Ishikawa (cell line): ENCODE measurements at regions not wholly inside any gene's neighbourhood (a gene's known extent, or its start where the extent isn't known, plus 50 kb on each side); places are given as distances from the start of the nearest gene placed in this dataset.

Experiments
- CEBPB ChIP-seq: IDR thresholded peaks from 2 replicates; pipeline ENCODE4 v1.6.1; 2012
- CREB1 ChIP-seq: IDR thresholded peaks from 2 replicates; pipeline ENCODE4 v1.6.1; 2012; ENCODE audit warnings: low read depth
- EGR1 ChIP-seq: IDR thresholded peaks from 2 replicates; pipeline ENCODE4 v1.6.1; 2012
- EP300 ChIP-seq: IDR thresholded peaks from 2 replicates; pipeline ENCODE4 v1.6.1; 2012; ENCODE audit warnings: borderline replicate concordance
- FOXM1 ChIP-seq: IDR thresholded peaks from 2 replicates; pipeline ENCODE4 v1.6.1; 2012; ENCODE audit warnings: low read depth, borderline replicate concordance
- MAX ChIP-seq: IDR thresholded peaks from 2 replicates; pipeline ENCODE4 v1.6.1; 2012
- NFIC ChIP-seq: IDR thresholded peaks from 2 replicates; pipeline ENCODE4 v1.6.1; 2012
- RAD21 ChIP-seq: IDR thresholded peaks from 2 replicates; pipeline ENCODE4 v1.6.1; 2012; ENCODE audit warnings: low read depth
- REST ChIP-seq: IDR thresholded peaks from 2 replicates; pipeline ENCODE4 v1.6.1; 2012; ENCODE audit warnings: low read depth, mild to moderate bottlenecking
- TAF1 ChIP-seq: IDR thresholded peaks from 2 replicates; pipeline ENCODE4 v1.6.1; 2012; ENCODE audit warnings: low read depth, mild to moderate bottlenecking
- TCF12 ChIP-seq: IDR thresholded peaks from 2 replicates; pipeline ENCODE4 v1.6.1; 2012; ENCODE audit warnings: low read depth
- TEAD4 ChIP-seq: IDR thresholded peaks from 2 replicates; pipeline ENCODE4 v1.6.1; 2012
- USF1 ChIP-seq: IDR thresholded peaks from 2 replicates; pipeline ENCODE4 v1.6.1; 2012
- YY1 ChIP-seq: IDR thresholded peaks from 2 replicates; pipeline ENCODE4 v1.6.1; 2012; ENCODE audit warnings: low read depth
- ZBTB7A ChIP-seq: IDR thresholded peaks from 2 replicates; pipeline ENCODE4 v1.6.1; 2012; ENCODE audit warnings: low read depth

- no peak for TF ChIP-seq REST
- no peak for TF ChIP-seq MAX
- TF ChIP-seq TAF1 = no peak
- no peak for TF ChIP-seq NFIC
- no peak for TF ChIP-seq ZBTB7A
- TF ChIP-seq EGR1 = no peak
- no peak for TF ChIP-seq EP300
- TF ChIP-seq CREB1 = no peak
- no peak for TF ChIP-seq FOXM1
Observed at GRCh38 chr20:22060610-22061009, 355.1 kb downstream of the PAX1 start.

- TF ChIP-seq EP300 (no peak), YY1 (no peak), FOXM1 (no peak), CREB1 (no peak), ZBTB7A (no peak), REST (no peak), EGR1 (no peak), USF1 (no peak)
Observed at GRCh38 chr20:22058746-22059145, 353.3 kb downstream of the PAX1 start.

GRCh38 chr20:22055981-22056380 is 350.5 kb downstream of the PAX1 start:
- TF ChIP-seq TAF1 (no peak), USF1 (no peak), CEBPB (no peak), EP300 (no peak), MAX (no peak), ZBTB7A (no peak), CREB1 (no peak), RAD21 (no peak), TEAD4 (no peak), FOXM1 (no peak), REST (no peak), EGR1 (no peak), NFIC (no peak), TCF12 (no peak), YY1 (no peak)

- TF ChIP-seq USF1 (no peak), ZBTB7A (no peak), NFIC (no peak), TAF1 (no peak), TEAD4 (no peak), MAX (no peak), YY1 (no peak), FOXM1 (no peak), CREB1 (no peak), TCF12 (no peak), EP300 (no peak), CEBPB (no peak), EGR1 (no peak)
Observed at GRCh38 chr20:22052025-22052650, 346.7 kb downstream of the PAX1 start.
